ENCODE measurements at regions not wholly inside any gene's neighbourhood (a gene's known extent, or its start where the extent isn't known, plus 50 kb on each side); places are given as distances from the start of the nearest gene placed in this dataset.

DNA sequence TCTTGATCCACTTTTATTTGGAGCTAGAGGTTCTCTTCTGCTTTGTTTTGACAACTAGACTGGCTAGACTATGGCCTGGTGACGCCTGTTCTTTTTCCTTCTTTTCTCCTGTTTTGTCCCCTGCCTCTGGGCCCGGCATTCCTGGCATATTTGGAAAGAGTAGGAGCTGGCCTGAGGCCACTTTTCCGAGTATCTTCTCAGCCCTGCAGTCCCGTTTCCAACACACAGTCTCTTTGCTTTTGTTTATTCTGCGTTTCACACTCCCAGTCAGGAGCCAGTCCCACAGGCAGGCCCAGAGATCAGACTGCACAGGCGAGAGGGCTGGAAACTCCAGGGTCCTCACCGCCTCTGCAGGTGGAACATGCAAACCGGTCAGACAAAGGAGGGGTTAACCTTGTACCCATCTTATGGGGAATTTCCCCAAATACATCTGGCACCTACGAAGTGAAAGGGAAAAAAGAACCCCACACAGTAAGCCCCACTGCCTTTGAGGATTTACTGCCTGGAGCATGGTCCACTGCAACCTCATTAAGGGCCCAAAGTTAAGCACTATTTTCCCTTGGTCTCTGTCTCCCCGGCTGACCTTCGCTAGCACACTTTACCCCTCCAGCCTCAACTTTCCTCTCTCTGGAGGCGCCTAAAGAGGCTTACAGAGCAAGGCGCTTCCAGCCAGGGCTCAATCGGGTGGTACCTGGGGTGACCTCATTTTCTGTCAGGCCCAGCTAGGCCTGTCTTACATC, 141.1 kb downstream of the TOMM20 start:
- Histone ChIP-seq H3K4me1 (peaks cover 0 to 65% (median 55%) of the 10 kb centered on the region in 4 donors), H3K27ac (peak overlapping the region; percentile 83 to 96 (median 86))
- 33 to 48% methylated on average over 14 of the region's 14 CpGs for WGBS, 2 donors

DNA sequence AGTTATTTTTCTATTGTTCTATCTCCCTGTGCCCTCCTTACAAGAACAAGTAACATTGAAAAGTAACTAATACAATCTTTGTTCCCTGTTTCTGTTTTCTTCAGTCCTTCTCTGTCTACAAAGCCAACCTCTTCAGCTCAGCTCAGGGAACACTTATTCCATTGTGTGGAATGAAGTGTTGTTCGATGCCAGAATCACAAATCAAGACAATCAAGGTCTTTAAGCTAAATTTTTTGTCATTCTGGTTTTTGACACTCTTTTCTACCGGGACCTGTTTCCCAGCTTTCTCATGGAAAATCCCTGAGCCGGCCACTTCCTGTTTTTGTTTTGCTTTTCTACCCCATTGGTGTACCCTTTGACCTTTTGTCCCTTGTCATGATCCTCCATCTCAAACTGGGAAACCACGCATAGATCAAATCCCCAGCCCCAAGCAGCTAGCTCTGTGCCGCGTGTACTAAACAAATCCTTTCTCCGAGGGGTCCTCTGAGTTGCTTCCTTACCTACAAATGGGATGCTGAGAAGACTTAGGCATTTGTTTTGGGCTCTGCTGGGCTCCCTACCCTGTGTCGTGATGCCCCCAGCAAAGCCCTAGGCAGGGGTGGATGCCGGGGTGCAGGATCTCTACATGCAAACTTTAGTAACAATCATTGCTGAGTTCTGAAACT, 141.8 kb downstream of the TOMM20 start:
- peak; percentile 77 for DNase-seq
- Histone ChIP-seq H3K27ac (peak overlapping the region; percentile 83 to 96 (median 86)), H3K9me3 (no peaks in the 10 kb centered on the region), H3K4me1 (peaks cover 0 to 67% (median 55%) of the 10 kb centered on the region in 4 donors), H3K4me3 (no peak overlapping the region), H3K27me3 (no peaks in the 10 kb centered on the region), H3K36me3 (no peaks in the 10 kb centered on the region)
- intact Hi-C loops (cut with DNase I), result loop anchor here (2.0 kb wide), 1 partner anchor 96 kb away; no protein-coding TSS in a partner anchor
- 66 to 73% methylated on average over 9 of the region's 9 CpGs for WGBS, 2 donors
- TF ChIP-seq, protein P1, sequence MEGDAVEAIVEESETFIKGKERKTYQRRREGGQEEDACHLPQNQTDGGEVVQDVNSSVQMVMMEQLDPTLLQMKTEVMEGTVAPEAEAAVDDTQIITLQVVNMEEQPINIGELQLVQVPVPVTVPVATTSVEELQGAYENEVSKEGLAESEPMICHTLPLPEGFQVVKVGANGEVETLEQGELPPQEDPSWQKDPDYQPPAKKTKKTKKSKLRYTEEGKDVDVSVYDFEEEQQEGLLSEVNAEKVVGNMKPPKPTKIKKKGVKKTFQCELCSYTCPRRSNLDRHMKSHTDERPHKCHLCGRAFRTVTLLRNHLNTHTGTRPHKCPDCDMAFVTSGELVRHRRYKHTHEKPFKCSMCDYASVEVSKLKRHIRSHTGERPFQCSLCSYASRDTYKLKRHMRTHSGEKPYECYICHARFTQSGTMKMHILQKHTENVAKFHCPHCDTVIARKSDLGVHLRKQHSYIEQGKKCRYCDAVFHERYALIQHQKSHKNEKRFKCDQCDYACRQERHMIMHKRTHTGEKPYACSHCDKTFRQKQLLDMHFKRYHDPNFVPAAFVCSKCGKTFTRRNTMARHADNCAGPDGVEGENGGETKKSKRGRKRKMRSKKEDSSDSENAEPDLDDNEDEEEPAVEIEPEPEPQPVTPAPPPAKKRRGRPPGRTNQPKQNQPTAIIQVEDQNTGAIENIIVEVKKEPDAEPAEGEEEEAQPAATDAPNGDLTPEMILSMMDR (IDR thresholded peaks at IDR 0.05), result no peak
- TF ChIP-seq EP300 (IDR thresholded peaks at IDR 0.05) (no peak), POLR2AphosphoS5 (IDR thresholded peaks at IDR 0.05) (no peak), POLR2A (IDR thresholded peaks at IDR 0.05) (no peak)

More for the DNA sequence above, 141.1 kb downstream of the TOMM20 start:
- DNase-seq, result peak; percentile 95
- H3K27me3 ChIP-seq, result no peaks in the 10 kb centered on the region
- no peaks in the 10 kb centered on the region for H3K9me3 ChIP-seq
- intact Hi-C loops (cut with DNase I), result loop anchor here (2.0 kb wide), 1 partner anchor 95 kb away; no protein-coding TSS in a partner anchor
- no peak overlapping the region for H3K4me3 ChIP-seq
- TF ChIP-seq POLR2AphosphoS5 (IDR thresholded peaks at IDR 0.05) (peak; percentile 46 to 83 (median 71)), EP300 (IDR thresholded peaks at IDR 0.05) (peak; percentile 11 to 83 (median 54)), POLR2A (IDR thresholded peaks at IDR 0.05) (no peak)
- TF ChIP-seq, protein P1 (IDR thresholded peaks at IDR 0.05), result no peak
- no peaks in the 10 kb centered on the region for H3K36me3 ChIP-seq

GRCh38 chr1:234985516-234986294, 142.9 kb downstream of the TOMM20 start:
- peak overlapping the region; percentile 83 to 96 (median 86) for H3K27ac ChIP-seq
- 97 to 98% methylated on average over 10 of the region's 10 CpGs for WGBS, 2 donors
- intact Hi-C loops (cut with DNase I), result loop anchor here (2.0 kb wide), 1 partner anchor 97 kb away; no protein-coding TSS in a partner anchor

GRCh38 chr1:234985007-234985370, 143.6 kb downstream of the TOMM20 start:
- Histone ChIP-seq H3K36me3 (no peaks in the 10 kb centered on the region), H3K9me3 (no peaks in the 10 kb centered on the region), H3K27me3 (no peaks in the 10 kb centered on the region), H3K27ac (peak overlapping the region; percentile 83 to 96 (median 86)), H3K4me1 (peaks cover 0 to 77% (median 63%) of the 10 kb centered on the region in 4 donors), H3K4me3 (no peak overlapping the region)
- intact Hi-C loops (cut with DNase I), result no loop called here
- WGBS, 2 donors, result 66 to 81% methylated on average over 7 of the region's 7 CpGs
- peak; percentile 62 for DNase-seq
- no peak for TF ChIP-seq POLR2A (IDR thresholded peaks at IDR 0.05)
- TF ChIP-seq POLR2AphosphoS5 (IDR thresholded peaks at IDR 0.05), result no peak
- no peak for TF ChIP-seq EP300 (IDR thresholded peaks at IDR 0.05)
- TF ChIP-seq, protein P1 (IDR thresholded peaks at IDR 0.05), result no peak

More at GRCh38 chr1:234985516-234986294, 142.9 kb downstream of the TOMM20 start:
- H3K4me1 ChIP-seq, result peaks cover 0 to 77% (median 63%) of the 10 kb centered on the region in 4 donors
- peak; percentile 65 for DNase-seq
- no peak for TF ChIP-seq POLR2AphosphoS5 (IDR thresholded peaks at IDR 0.05)
- TF ChIP-seq, protein P1 (IDR thresholded peaks at IDR 0.05), result no peak
- H3K36me3 ChIP-seq, result no peaks in the 10 kb centered on the region
- H3K9me3 ChIP-seq, result no peaks in the 10 kb centered on the region
- H3K27me3 ChIP-seq, result no peaks in the 10 kb centered on the region
- H3K4me3 ChIP-seq, result no peak overlapping the region
